ENCODE measurements at regions not wholly inside any gene's neighbourhood (a gene's known extent, or its start where the extent isn't known, plus 50 kb on each side); places are given as distances from the start of the nearest gene placed in this dataset.

DNA sequence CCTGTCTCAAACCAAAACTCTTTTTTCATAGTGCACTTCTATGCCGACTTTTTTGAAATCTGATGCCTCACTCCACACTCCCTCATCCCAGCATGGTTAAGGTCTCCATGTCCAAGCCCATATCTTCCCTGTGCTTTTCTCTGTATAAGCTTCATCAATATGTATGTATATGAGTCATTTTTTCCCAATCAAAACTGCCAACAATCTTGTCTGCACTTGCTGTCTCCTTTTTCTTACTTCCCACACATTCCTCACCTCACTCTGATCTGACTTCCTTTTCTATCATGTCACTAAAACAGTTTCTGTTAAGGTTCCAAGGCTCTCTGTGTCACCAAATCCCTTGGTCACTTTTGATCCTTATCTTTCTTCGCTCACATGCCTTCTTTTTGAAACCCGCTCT lies 88.2 kb upstream of the GPR50 start:
- no peak for TF ChIP-seq ZNF274 (IDR thresholded peaks at IDR 0.05; ENCODE audit: low read length)
- no peak for TF ChIP-seq ZNF274 (tag by site-specific recombination; IDR thresholded peaks at IDR 0.05; ENCODE audit: borderline replicate concordance)
- no peak for TF ChIP-seq ZNF585B (tag by site-specific recombination; IDR thresholded peaks at IDR 0.05)
- no peak for TF ChIP-seq ZFP37 (tag by site-specific recombination; IDR thresholded peaks at IDR 0.05)
- no peak for TF ChIP-seq ZNF292 (tag by site-specific recombination; IDR thresholded peaks at IDR 0.05; ENCODE audit: borderline replicate concordance, low read depth)
- TF ChIP-seq, protein P1, sequence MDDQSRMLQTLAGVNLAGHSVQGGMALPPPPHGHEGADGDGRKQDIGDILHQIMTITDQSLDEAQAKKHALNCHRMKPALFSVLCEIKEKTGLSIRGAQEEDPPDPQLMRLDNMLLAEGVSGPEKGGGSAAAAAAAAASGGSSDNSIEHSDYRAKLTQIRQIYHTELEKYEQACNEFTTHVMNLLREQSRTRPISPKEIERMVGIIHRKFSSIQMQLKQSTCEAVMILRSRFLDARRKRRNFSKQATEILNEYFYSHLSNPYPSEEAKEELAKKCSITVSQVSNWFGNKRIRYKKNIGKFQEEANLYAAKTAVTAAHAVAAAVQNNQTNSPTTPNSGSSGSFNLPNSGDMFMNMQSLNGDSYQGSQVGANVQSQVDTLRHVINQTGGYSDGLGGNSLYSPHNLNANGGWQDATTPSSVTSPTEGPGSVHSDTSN (CRISPR knock-in tag; IDR thresholded peaks at IDR 0.05), result no peak
- TF ChIP-seq, protein P2, sequence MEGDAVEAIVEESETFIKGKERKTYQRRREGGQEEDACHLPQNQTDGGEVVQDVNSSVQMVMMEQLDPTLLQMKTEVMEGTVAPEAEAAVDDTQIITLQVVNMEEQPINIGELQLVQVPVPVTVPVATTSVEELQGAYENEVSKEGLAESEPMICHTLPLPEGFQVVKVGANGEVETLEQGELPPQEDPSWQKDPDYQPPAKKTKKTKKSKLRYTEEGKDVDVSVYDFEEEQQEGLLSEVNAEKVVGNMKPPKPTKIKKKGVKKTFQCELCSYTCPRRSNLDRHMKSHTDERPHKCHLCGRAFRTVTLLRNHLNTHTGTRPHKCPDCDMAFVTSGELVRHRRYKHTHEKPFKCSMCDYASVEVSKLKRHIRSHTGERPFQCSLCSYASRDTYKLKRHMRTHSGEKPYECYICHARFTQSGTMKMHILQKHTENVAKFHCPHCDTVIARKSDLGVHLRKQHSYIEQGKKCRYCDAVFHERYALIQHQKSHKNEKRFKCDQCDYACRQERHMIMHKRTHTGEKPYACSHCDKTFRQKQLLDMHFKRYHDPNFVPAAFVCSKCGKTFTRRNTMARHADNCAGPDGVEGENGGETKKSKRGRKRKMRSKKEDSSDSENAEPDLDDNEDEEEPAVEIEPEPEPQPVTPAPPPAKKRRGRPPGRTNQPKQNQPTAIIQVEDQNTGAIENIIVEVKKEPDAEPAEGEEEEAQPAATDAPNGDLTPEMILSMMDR (tag by site-specific recombination; IDR thresholded peaks at IDR 0.05), result no peak
- no peak for TF ChIP-seq ZNF639 (tag by site-specific recombination; IDR thresholded peaks at IDR 0.05)
- no peak for TF ChIP-seq ZNF501 (tag by site-specific recombination; IDR thresholded peaks at IDR 0.05)

Measured in HEK293 (cell line).